Activated naive CD8-positive, alpha-beta T cell treated with anti-CD3 and anti-CD28 coated beads, Interleukin-2, amount 10 ng/mL, durations not matched to agents 7 days and 5 days (primary cell): ENCODE measurements at regions not wholly inside any gene's neighbourhood (a gene's known extent, or its start where the extent isn't known, plus 50 kb on each side); places are given as distances from the start of the nearest gene placed in this dataset.

Experiments used
- ATAC-seq: fragments of 150-1000 bp; cut with Tn5 transposase; one replicate; pipeline ENCODE4 v1.10.0; 2021; ENCODE audit warnings: low read depth, moderate library complexity
- POLR2A ChIA-PET: fragments of 350-600 bp; sonication (Branson Sonifier 250); formaldehyde crosslinking; loops from one replicate; lab custom pipeline; 2021; ENCODE audit warnings: antibody characterized with exemption; lab: Charles Lee
- DNase-seq: peaks from one replicate; pipeline ENCODE4 v3.0.0; 2021
- H3K27ac Mint-ChIP-seq: one replicate; pipeline ENCODE4 v1.8.0; 2022; ENCODE audit warnings: mild to moderate bottlenecking, mixed read lengths
- H3K27me3 Mint-ChIP-seq: one replicate; pipeline ENCODE4 v1.8.0; 2022; ENCODE audit warnings: mild to moderate bottlenecking, moderate library complexity, mixed read lengths
- H3K36me3 Mint-ChIP-seq: one replicate; pipeline ENCODE4 v1.8.0; 2021; ENCODE audit warnings: mild to moderate bottlenecking, mixed read lengths
- H3K4me1 Mint-ChIP-seq: one replicate; pipeline ENCODE4 v1.8.0; 2021; ENCODE audit warnings: mixed read lengths
- H3K4me3 Mint-ChIP-seq: one replicate; pipeline ENCODE4 v1.8.0; 2022; ENCODE audit warnings: mild to moderate bottlenecking, moderate library complexity, mixed read lengths
- H3K9me3 Mint-ChIP-seq: one replicate; pipeline ENCODE4 v1.8.0; 2021; ENCODE audit warnings: mixed read lengths

GRCh38 chr18:56121669-56122068 is 516.7 kb downstream of the TXNL1 start:
- no peaks in the 10 kb centered on the region for H3K4me1 Mint-ChIP-seq
- H3K9me3 Mint-ChIP-seq, result no peaks in the 10 kb centered on the region
- POLR2A ChIA-PET, result no interaction called here
- no peak overlapping the region for H3K27ac Mint-ChIP-seq
- H3K4me3 Mint-ChIP-seq, result no peak overlapping the region
- H3K36me3 Mint-ChIP-seq, result no peaks in the 10 kb centered on the region
- DNase-seq (no peak), ATAC-seq (no peak)
- H3K27me3 Mint-ChIP-seq, result no peaks in the 10 kb centered on the region

GRCh38 chr18:56120782-56121181 is 517.6 kb downstream of the TXNL1 start:
- ATAC-seq (no peak), DNase-seq (no peak)
- Mint-ChIP-seq H3K4me3 (no peak overlapping the region), H3K27me3 (no peaks in the 10 kb centered on the region), H3K4me1 (no peaks in the 10 kb centered on the region), H3K36me3 (no peaks in the 10 kb centered on the region), H3K27ac (no peak overlapping the region), H3K9me3 (no peaks in the 10 kb centered on the region)
- POLR2A ChIA-PET, result no interaction called here

GRCh38 chr18:56119681-56120080 is 518.7 kb downstream of the TXNL1 start:
- no peak overlapping the region for H3K4me3 Mint-ChIP-seq
- no peaks in the 10 kb centered on the region for H3K9me3 Mint-ChIP-seq
- POLR2A ChIA-PET, result no interaction called here
- no peaks in the 10 kb centered on the region for H3K36me3 Mint-ChIP-seq
- no peak overlapping the region for H3K27ac Mint-ChIP-seq
- ATAC-seq (no peak), DNase-seq (no peak)
- peaks cover 2% of the 10 kb centered on the region for H3K4me1 Mint-ChIP-seq
- H3K27me3 Mint-ChIP-seq, result no peaks in the 10 kb centered on the region

- H3K36me3 Mint-ChIP-seq, result no peaks in the 10 kb centered on the region
- POLR2A ChIA-PET, result no interaction called here
Observed at GRCh38 chr18:56118422-56118821, 520.0 kb downstream of the TXNL1 start.

GRCh38 chr18:56115071-56116015 is 523.0 kb downstream of the TXNL1 start:
- Mint-ChIP-seq H3K27me3 (no peaks in the 10 kb centered on the region), H3K4me1 (peaks cover 5% of the 10 kb centered on the region), H3K4me3 (no peak overlapping the region), H3K9me3 (no peaks in the 10 kb centered on the region), H3K27ac (no peak overlapping the region), H3K36me3 (no peaks in the 10 kb centered on the region)
- ATAC-seq (no peak), DNase-seq (no peak)
- POLR2A ChIA-PET, result no interaction called here

More at GRCh38 chr18:56118422-56118821, 520.0 kb downstream of the TXNL1 start:
- Mint-ChIP-seq H3K27me3 (no peaks in the 10 kb centered on the region), H3K9me3 (no peaks in the 10 kb centered on the region), H3K4me1 (peaks cover 2% of the 10 kb centered on the region), H3K4me3 (no peak overlapping the region), H3K27ac (no peak overlapping the region)
- DNase-seq (no peak), ATAC-seq (no peak)

- H3K27ac Mint-ChIP-seq, result no peak overlapping the region
- POLR2A ChIA-PET, result no interaction called here
- H3K36me3 Mint-ChIP-seq, result no peaks in the 10 kb centered on the region
- H3K9me3 Mint-ChIP-seq, result no peaks in the 10 kb centered on the region
- DNase-seq (no peak), ATAC-seq (no peak)
- H3K27me3 Mint-ChIP-seq, result no peaks in the 10 kb centered on the region
- H3K4me1 Mint-ChIP-seq, result peaks cover 5% of the 10 kb centered on the region
- H3K4me3 Mint-ChIP-seq, result no peak overlapping the region
Observed at GRCh38 chr18:56112984-56113383, 525.0 kb upstream of the TCF4 start.

- Mint-ChIP-seq H3K9me3 (no peaks in the 10 kb centered on the region), H3K27me3 (no peaks in the 10 kb centered on the region), H3K4me1 (peaks cover 5% of the 10 kb centered on the region), H3K27ac (no peak overlapping the region), H3K4me3 (peak overlapping the region; percentile 36), H3K36me3 (no peaks in the 10 kb centered on the region)
- ATAC-seq, result peak; percentile 42
- no peak for DNase-seq
- POLR2A ChIA-PET, result no interaction called here
Observed at GRCh38 chr18:56112013-56112749, 524.2 kb upstream of the TCF4 start.

- Mint-ChIP-seq H3K27me3 (no peaks in the 10 kb centered on the region), H3K27ac (no peak overlapping the region), H3K36me3 (no peaks in the 10 kb centered on the region), H3K9me3 (peaks cover 4% of the 10 kb centered on the region), H3K4me3 (no peak overlapping the region), H3K4me1 (peaks cover 3% of the 10 kb centered on the region)
- ATAC-seq (no peak), DNase-seq (no peak)
- POLR2A ChIA-PET, result no interaction called here
Observed at GRCh38 chr18:56109757-56110156, 521.8 kb upstream of the TCF4 start.

- no peak for DNase-seq
- Mint-ChIP-seq H3K4me1 (peaks cover 3% of the 10 kb centered on the region), H3K4me3 (no peak overlapping the region), H3K9me3 (peaks cover 4% of the 10 kb centered on the region), H3K36me3 (no peaks in the 10 kb centered on the region), H3K27ac (no peak overlapping the region), H3K27me3 (no peaks in the 10 kb centered on the region)
- ATAC-seq, result no peak
- POLR2A ChIA-PET, result no interaction called here
Observed at GRCh38 chr18:56108478-56109367, 520.7 kb upstream of the TCF4 start.

- Mint-ChIP-seq H3K4me1 (peaks cover 3% of the 10 kb centered on the region), H3K9me3 (peaks cover 7% of the 10 kb centered on the region), H3K27ac (no peak overlapping the region), H3K27me3 (no peaks in the 10 kb centered on the region), H3K36me3 (no peaks in the 10 kb centered on the region), H3K4me3 (no peak overlapping the region)
- no peak for DNase-seq
- POLR2A ChIA-PET, result no interaction called here
- no peak for ATAC-seq
Observed at GRCh38 chr18:56107821-56108477, 520.0 kb upstream of the TCF4 start.

- no peaks in the 10 kb centered on the region for H3K36me3 Mint-ChIP-seq
- H3K9me3 Mint-ChIP-seq, result peaks cover 3% of the 10 kb centered on the region
- POLR2A ChIA-PET, result no interaction called here
- H3K27me3 Mint-ChIP-seq, result no peaks in the 10 kb centered on the region
- no peak overlapping the region for H3K27ac Mint-ChIP-seq
- H3K4me3 Mint-ChIP-seq, result no peak overlapping the region
- DNase-seq, result no peak
- H3K4me1 Mint-ChIP-seq, result no peaks in the 10 kb centered on the region
- ATAC-seq, result no peak
Observed at GRCh38 chr18:56100090-56100722, 512.2 kb upstream of the TCF4 start.

- Mint-ChIP-seq H3K4me3 (no peak overlapping the region), H3K4me1 (no peaks in the 10 kb centered on the region), H3K27ac (no peak overlapping the region), H3K36me3 (no peaks in the 10 kb centered on the region), H3K9me3 (no peaks in the 10 kb centered on the region), H3K27me3 (peaks cover 2% of the 10 kb centered on the region)
- DNase-seq (no peak), ATAC-seq (no peak)
- POLR2A ChIA-PET, result no interaction called here
Observed at GRCh38 chr18:56097621-56098020, 509.6 kb upstream of the TCF4 start.
